OCI-LY3 (cell line): ENCODE measurements at regions not wholly inside any gene's neighbourhood (a gene's known extent, or its start where the extent isn't known, plus 50 kb on each side); places are given as distances from the start of the nearest gene placed in this dataset.

ENCODE experiments used
- H2AFZ ChIP-seq: fragments of 200-600, 300-600 bp; shearing (Covaris generic); 2 replicates; pipeline ENCODE4 v1.6.0; 2014; ENCODE audit warnings: antibody characterized with exemption, low read depth, low read length
- H3K27ac ChIP-seq: fragments of 200-600, 300-600 bp; sonication (generic); 2 replicates; pipeline ENCODE4 v1.5.1; 2014; ENCODE audit warnings: mild to moderate bottlenecking, low read length, moderate library complexity, mixed read lengths
- H3K27me3 ChIP-seq: fragments of 200-600, 300-600 bp; sonication (generic); 2 replicates; pipeline ENCODE4 v1.6.1; 2014; ENCODE audit warnings: low read depth, low read length, mixed read lengths
- H3K36me3 ChIP-seq: fragments of 200-600, 300-600 bp; sonication (generic); replicated peaks from 2 replicates; pipeline ENCODE3; 2014; ENCODE audit warnings: low read depth, low read length, mixed read lengths
- H3K4me1 ChIP-seq: fragments of 300-600, 200-600 bp; sonication (generic); 2 replicates; pipeline ENCODE4 v1.6.1; 2014; ENCODE audit warnings: low read length, mixed read lengths
- H3K4me2 ChIP-seq: fragments of 200-600, 300-600 bp; sonication (generic); 2 replicates; pipeline ENCODE4 v1.6.1; 2014; ENCODE audit warnings: low read length, mixed read lengths
- H3K4me3 ChIP-seq: fragments of 300-600, 200-600 bp; sonication (generic); 2 replicates; pipeline ENCODE4 v1.5.1; 2014; ENCODE audit warnings: antibody characterized with exemption, mild to moderate bottlenecking, low read length, moderate library complexity
- H3K79me2 ChIP-seq: fragments of 300-600, 200-600 bp; shearing (Covaris generic); 2 replicates; pipeline ENCODE4 v1.6.1; 2014; ENCODE audit warnings: mild to moderate bottlenecking, low read length, mixed read lengths
- H3K9ac ChIP-seq: fragments of 300-600, 200-600 bp; shearing (Covaris generic); 2 replicates; pipeline ENCODE4 v1.6.0; 2014; ENCODE audit warnings: mild to moderate bottlenecking, low read length, moderate library complexity
- H3K9me3 ChIP-seq: fragments of 200-600, 300-600 bp; shearing (Covaris generic); 2 replicates; pipeline ENCODE4 v1.6.1; 2014; ENCODE audit warnings: low read length, mixed read lengths; ENCODE audit not compliant: insufficient read depth
- H4K20me1 ChIP-seq: fragments of 200-600, 300-600 bp; sonication (generic); 2 replicates; pipeline ENCODE4 v1.6.1; 2016; ENCODE audit warnings: low read length, mixed read lengths; ENCODE audit not compliant: insufficient read depth
- CTCF ChIP-seq: fragments of 200-600, 300-600 bp; sonication (generic); IDR thresholded peaks from 2 replicates; pipeline ENCODE4 v1.5.1; 2014; ENCODE audit warnings: antibody characterized with exemption, low read length, low read depth
- EZH2phosphoT487 ChIP-seq: fragments of 200-600 bp; shearing (Covaris generic); IDR thresholded peaks from 2 replicates; pipeline ENCODE4 v1.6.1; 2018; ENCODE audit warnings: antibody characterized with exemption, mixed run types, low read depth

GRCh38 chr5:174839196-174839595 lies 114.8 kb downstream of the MSX2 start:
- TF ChIP-seq CTCF (no peak), EZH2phosphoT487 (no peak)
- no peak overlapping the region for H3K4me2 ChIP-seq
- H3K27me3 ChIP-seq: no peaks in the 10 kb centered on the region
- H3K4me3 ChIP-seq: no peak overlapping the region
- no peaks in the 10 kb centered on the region for H3K9me3 ChIP-seq
- H3K79me2 ChIP-seq: no peaks in the 10 kb centered on the region
- H3K36me3 ChIP-seq: no peaks in the 10 kb centered on the region
- H4K20me1 ChIP-seq: no peaks in the 10 kb centered on the region
- H3K27ac ChIP-seq: no peak overlapping the region
- H2AFZ ChIP-seq: no peak overlapping the region
- H3K9ac ChIP-seq: no peak overlapping the region
- no peaks in the 10 kb centered on the region for H3K4me1 ChIP-seq

- H4K20me1 ChIP-seq: no peaks in the 10 kb centered on the region
- H3K4me1 ChIP-seq: peaks cover under 1% of the 10 kb centered on the region; the same call in 1 of the 2 replicates
- no peak overlapping the region for H3K4me3 ChIP-seq
- no peak overlapping the region for H3K27ac ChIP-seq
- H3K9ac ChIP-seq: no peak overlapping the region
- no peaks in the 10 kb centered on the region for H3K79me2 ChIP-seq
- H3K36me3 ChIP-seq: no peaks in the 10 kb centered on the region
- H2AFZ ChIP-seq: no peak overlapping the region
- no peaks in the 10 kb centered on the region for H3K9me3 ChIP-seq
- peak; percentile 10; the same call in 1 of the 2 replicates for TF ChIP-seq CTCF
- no peak for TF ChIP-seq EZH2phosphoT487
- H3K27me3 ChIP-seq: no peaks in the 10 kb centered on the region
- no peak overlapping the region for H3K4me2 ChIP-seq
Observed at GRCh38 chr5:174837919-174838902, 113.8 kb downstream of the MSX2 start.

- Histone ChIP-seq H3K4me3 (no peak overlapping the region), H3K27me3 (no peaks in the 10 kb centered on the region), H3K27ac (no peak overlapping the region), H3K79me2 (no peaks in the 10 kb centered on the region), H4K20me1 (no peaks in the 10 kb centered on the region), H3K9ac (no peak overlapping the region), H3K4me2 (no peak overlapping the region), H3K4me1 (peaks cover 12% of the 10 kb centered on the region), H2AFZ (no peak overlapping the region), H3K36me3 (no peaks in the 10 kb centered on the region), H3K9me3 (no peaks in the 10 kb centered on the region)
- TF ChIP-seq EZH2phosphoT487: no peak
- no peak for TF ChIP-seq CTCF
Observed at GRCh38 chr5:174834081-174834480, 109.7 kb downstream of the MSX2 start.

- Histone ChIP-seq H3K4me3 (no peak overlapping the region), H2AFZ (no peak overlapping the region), H3K36me3 (no peaks in the 10 kb centered on the region), H3K4me1 (peaks cover 12% of the 10 kb centered on the region), H3K79me2 (no peaks in the 10 kb centered on the region), H4K20me1 (no peaks in the 10 kb centered on the region), H3K9me3 (no peaks in the 10 kb centered on the region), H3K9ac (no peak overlapping the region), H3K4me2 (peak overlapping the region; percentile 31), H3K27ac (no peak overlapping the region), H3K27me3 (no peaks in the 10 kb centered on the region)
- TF ChIP-seq EZH2phosphoT487 (no peak), CTCF (no peak)
Observed at GRCh38 chr5:174832811-174833210, 108.4 kb downstream of the MSX2 start.
